H1 (cell line): ENCODE measurements at regions not wholly inside any gene's neighbourhood (a gene's known extent, or its start where the extent isn't known, plus 50 kb on each side); places are given as distances from the start of the nearest gene placed in this dataset.

Source experiments
- CTCF ChIA-PET: fragments of 300-600 bp; sonication (Branson Sonifier 250); formaldehyde crosslinking; loops from one replicate; lab custom pipeline; 2021; ENCODE audit not compliant: partially characterized antibody; lab: Charles Lee
- POLR2A ChIA-PET: fragments of 300-600 bp; sonication (Branson Sonifier 250); formaldehyde crosslinking; loops from one replicate; lab custom pipeline; 2021; ENCODE audit warnings: inconsistent platforms; ENCODE audit not compliant: partially characterized antibody; lab: Charles Lee
- DNase-seq, 2 experiments: peaks; one replicate each; pipeline versions ENCODE4 v3.0.0 to v3.0.0-alpha.2; 2010 to 2022; ENCODE audit warnings: low spot score in 2 of 2, low read depth in 1 of 2, mixed read lengths in 1 of 2
- FAIRE-seq: peaks from 2 replicates; lab custom pipeline; 2011; peaks lifted over from hg19 to GRCh38; lab: Jason Lieb, UNC
- H2AFZ ChIP-seq: 2 replicates; pipeline ENCODE4 v1.8.1; 2012; ENCODE audit warnings: low read length, inconsistent platforms
- H2AK5ac ChIP-seq: 2 replicates; pipeline ENCODE4 v1.6.1; 2013; ENCODE audit warnings: low read depth, low read length
- H2BK120ac ChIP-seq: replicated peaks from 2 replicates; pipeline ENCODE3; 2013; ENCODE audit warnings: low read depth, low read length, inconsistent platforms
- H2BK12ac ChIP-seq: 2 replicates; pipeline ENCODE4 v1.6.1; 2013; ENCODE audit warnings: low read depth, low read length
- H2BK15ac ChIP-seq: 2 replicates; pipeline ENCODE4 v1.6.1; 2013; ENCODE audit warnings: low read length
- H2BK20ac ChIP-seq: 2 replicates; pipeline ENCODE4 v1.6.1; 2013; ENCODE audit warnings: low read length
- H2BK5ac ChIP-seq: 2 replicates; pipeline ENCODE4 v1.6.1; 2013; ENCODE audit warnings: low read depth, low read length
- H3K14ac ChIP-seq: 2 replicates; pipeline ENCODE4 v1.6.1; 2013; ENCODE audit warnings: inconsistent platforms; ENCODE audit not compliant: insufficient read length
- H3K18ac ChIP-seq: 2 replicates; pipeline ENCODE4 v1.6.1; 2013; ENCODE audit warnings: low read length; ENCODE audit errors: extremely low read depth
- H3K23ac ChIP-seq: 2 replicates; pipeline ENCODE4 v1.6.1; 2013; ENCODE audit warnings: inconsistent platforms; ENCODE audit not compliant: insufficient read length
- H3K23me2 ChIP-seq: 2 replicates; pipeline ENCODE4 v1.6.1; 2013; ENCODE audit warnings: low read depth, low read length
- H3K27ac ChIP-seq: 2 replicates; pipeline ENCODE4 v1.6.1; 2011; ENCODE audit warnings: low read depth, low read length, inconsistent platforms
- H3K27me3 ChIP-seq, 4 experiments: replicated peaks in 1 of 4; 1 replicate in 1 of 4; 2 replicates in 3 of 4; pipeline versions ENCODE4 v1.6.1 to v1.8.1; 2011 to 2013; ENCODE audit warnings: low read length in 3 of 4, mild to moderate bottlenecking in 3 of 4, inconsistent platforms in 2 of 4, mixed read lengths in 2 of 4, moderate library complexity in 1 of 4; ENCODE audit not compliant: control insufficient read depth in 3 of 4, insufficient read depth in 3 of 4; ENCODE audit errors: extremely low read depth in 1 of 4
- H3K36me3 ChIP-seq, 4 experiments: 2 replicates each; pipeline versions ENCODE4 v1.6.1 to v1.8.1; 2011 to 2013; ENCODE audit warnings: mild to moderate bottlenecking in 4 of 4, low read length in 3 of 4, moderate library complexity in 2 of 4, control low read depth in 1 of 4, inconsistent platforms in 1 of 4; ENCODE audit not compliant: insufficient read depth in 4 of 4, control insufficient read depth in 2 of 4
- H3K4ac ChIP-seq: replicated peaks from 2 replicates; pipeline ENCODE3; 2013; ENCODE audit warnings: low read length, low read depth, mixed read lengths, inconsistent platforms; ENCODE audit not compliant: insufficient read length
- H3K4me1 ChIP-seq, 4 experiments: replicated peaks in 1 of 4; 1 replicate in 1 of 4; 2 replicates in 3 of 4; pipeline versions ENCODE4 v1.6.1 to v1.8.1; 2011 to 2013; ENCODE audit warnings: low read length in 3 of 4, inconsistent platforms in 2 of 4, mixed read lengths in 1 of 4; ENCODE audit not compliant: insufficient read depth in 4 of 4, control insufficient read depth in 3 of 4
- H3K4me2 ChIP-seq, 2 experiments: 2 replicates each; pipeline versions ENCODE4 v1.6.1 to v1.8.1; 2011 to 2013; ENCODE audit warnings: low read depth in 2 of 2, low read length in 2 of 2, control low read depth in 1 of 2, inconsistent platforms in 1 of 2, mild to moderate bottlenecking in 1 of 2; ENCODE audit not compliant: insufficient read depth in 1 of 2
- H3K4me3 ChIP-seq, 4 experiments: fragments of 200-600, 300-600 bp in 1 of 4; sonication (generic), shearing (Covaris generic), sonication (Bioruptor Twin) in 1 of 4; 2 replicates each; pipeline versions ENCODE4 v1.5.1 to v1.8.1; 2011 to 2016; ENCODE audit warnings: low read length in 4 of 4, low read depth in 3 of 4, control low read depth in 2 of 4, inconsistent platforms in 2 of 4, mild to moderate bottlenecking in 2 of 4, mixed read lengths in 1 of 4, moderate library complexity in 1 of 4; ENCODE audit not compliant: insufficient read depth in 2 of 4; ENCODE audit errors: extremely low read depth in 1 of 4
- H3K56ac ChIP-seq: replicated peaks from 2 replicates; pipeline ENCODE3; 2013; ENCODE audit warnings: low read depth, mild to moderate bottlenecking, mixed read lengths, low read length, inconsistent platforms; ENCODE audit not compliant: insufficient read length
- H3K79me1 ChIP-seq: 2 replicates; pipeline ENCODE4 v1.6.1; 2013; ENCODE audit warnings: low read depth, low read length, control low read depth
- H3K79me2 ChIP-seq, 2 experiments: 2 replicates each; pipeline versions ENCODE4 v1.6.1 to v1.8.1; 2012 to 2013; ENCODE audit warnings: low read length in 2 of 2, mild to moderate bottlenecking in 2 of 2, inconsistent platforms in 1 of 2; ENCODE audit not compliant: insufficient read depth in 2 of 2, control insufficient read depth in 1 of 2
- H3K9ac ChIP-seq, 4 experiments: replicated peaks in 1 of 4; 1 replicate in 1 of 4; 2 replicates in 3 of 4; pipeline versions ENCODE4 v1.6.1 to v1.8.1; 2011 to 2013; ENCODE audit warnings: low read depth in 3 of 4, low read length in 3 of 4, control low read depth in 2 of 4, mild to moderate bottlenecking in 2 of 4, moderate library complexity in 2 of 4, inconsistent platforms in 1 of 4; ENCODE audit errors: extremely low read depth in 1 of 4
- H3K9me3 ChIP-seq, 2 experiments: 2 replicates each; pipeline versions ENCODE4 v1.6.1 to v1.8.1; 2012 to 2013; ENCODE audit warnings: mild to moderate bottlenecking in 2 of 2, moderate library complexity in 2 of 2, control low read depth in 1 of 2, inconsistent platforms in 1 of 2, low read depth in 1 of 2, low read length in 1 of 2, mixed read lengths in 1 of 2; ENCODE audit not compliant: insufficient read depth in 2 of 2
- H4K20me1 ChIP-seq, 2 experiments: replicated peaks in 1 of 2; 2 replicates each; pipeline versions ENCODE3 to v1.8.1; 2011 to 2013; ENCODE audit warnings: inconsistent platforms in 2 of 2, low read length in 2 of 2, mild to moderate bottlenecking in 1 of 2; ENCODE audit not compliant: insufficient read depth in 2 of 2, control insufficient read depth in 1 of 2
- H4K5ac ChIP-seq: 2 replicates; pipeline ENCODE4 v1.6.1; 2013; ENCODE audit warnings: low read length, low read depth, mixed read lengths, inconsistent platforms; ENCODE audit not compliant: insufficient read length
- H4K8ac ChIP-seq: 2 replicates; pipeline ENCODE4 v1.8.0; 2013; ENCODE audit warnings: mild to moderate bottlenecking, moderate library complexity, low read length, inconsistent platforms; ENCODE audit not compliant: insufficient read depth; ENCODE audit errors: extremely low read depth
- H4K91ac ChIP-seq: replicated peaks from 2 replicates; pipeline ENCODE3; 2013; ENCODE audit warnings: low read length, mixed read lengths, inconsistent platforms; ENCODE audit not compliant: insufficient read length
- GTF2F1 ChIP-seq: IDR thresholded peaks from 2 replicates; pipeline ENCODE4 v1.6.1; 2012; ENCODE audit warnings: low read depth, low read length, improper control_type of control experiment, borderline replicate concordance
- WGBS, 2 experiments: shearing (Covaris generic) in 1 of 2; methylation state at CpG; one replicate each; pipeline versions ENCODE4 v1.1.6 to v1.1.7; 2013 to 2015; ENCODE audit warnings: low lambda C conversion rate in 2 of 2, mixed read lengths in 2 of 2, inconsistent platforms in 1 of 2, low coverage in 1 of 2, missing lambda C conversion rate in 1 of 2; ENCODE audit not compliant: insufficient replicate concordance in 2 of 2, insufficient coverage in 1 of 2, insufficient read length in 1 of 2; ENCODE audit errors: extremely low coverage in 1 of 2, missing lambda C conversion rate in 1 of 2; 5-methylcytosine and 5-hydroxymethylcytosine counted together
- TF ChIP-seq, protein P1 (sequence below): IDR thresholded peaks from 2 replicates; pipeline ENCODE4 v1.6.1; 2012; ENCODE audit warnings: inconsistent platforms

DNA sequence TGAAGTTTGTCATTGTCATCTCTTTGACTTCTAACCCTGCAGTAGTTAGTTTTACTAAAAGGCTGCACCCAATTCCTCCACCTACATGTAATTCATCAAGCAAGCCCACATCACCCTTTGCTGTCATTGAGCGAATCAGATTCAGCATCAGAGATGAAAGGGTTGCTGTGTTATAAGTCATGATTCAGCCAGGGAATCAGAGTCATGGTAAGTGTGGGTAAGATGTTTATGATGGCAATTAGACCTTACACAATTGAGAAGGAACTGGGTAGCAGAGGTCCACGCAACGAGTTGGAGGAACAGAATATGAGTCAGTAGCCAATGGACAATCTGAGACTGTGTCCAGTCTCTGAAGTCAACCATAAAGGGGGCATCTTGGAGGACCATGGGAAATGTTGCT lies 162.8 kb upstream of the SNX19 start:
- H2AK5ac ChIP-seq = no peak overlapping the region
- H3K79me1 ChIP-seq = no peaks in the 10 kb centered on the region
- H3K27ac ChIP-seq = no peak overlapping the region
- H4K91ac ChIP-seq = no peak overlapping the region
- no peak overlapping the region for H3K14ac ChIP-seq
- no peak overlapping the region for H4K5ac ChIP-seq
- no peak overlapping the region for H2AFZ ChIP-seq
- H3K23ac ChIP-seq = no peak overlapping the region
- no peaks in the 10 kb centered on the region for H3K27me3 ChIP-seq
- H2BK15ac ChIP-seq = no peak overlapping the region
- H3K23me2 ChIP-seq = no peaks in the 10 kb centered on the region
- FAIRE-seq (no peak), DNase-seq (no peak)
- H3K79me2 ChIP-seq = no peaks in the 10 kb centered on the region
- H3K4me1 ChIP-seq = no peaks in the 10 kb centered on the region
- H3K4ac ChIP-seq = no peak overlapping the region
- no peak overlapping the region for H2BK120ac ChIP-seq
- H4K8ac ChIP-seq = no peak overlapping the region
- H3K56ac ChIP-seq = no peak overlapping the region
- no peaks in the 10 kb centered on the region for H4K20me1 ChIP-seq
- 0 out of 4 replicates have a peak, but pooled peaks cover 0 to 2% of the 10 kb centered on the region in 2 experiments for H3K9me3 ChIP-seq
- no peak overlapping the region for H3K4me3 ChIP-seq
- H2BK12ac ChIP-seq = no peak overlapping the region
- H2BK5ac ChIP-seq = no peak overlapping the region
- no peak overlapping the region for H3K4me2 ChIP-seq
- CTCF ChIA-PET = interaction anchor here (1.3 to 1.4 kb wide), 2 partner anchors 9 to 79 kb away, joined by 4 to 6 read pairs; no protein-coding TSS in a partner anchor
- H2BK20ac ChIP-seq = no peak overlapping the region
- H3K18ac ChIP-seq = no peak overlapping the region
- POLR2A ChIA-PET = no interaction called here
- no peaks in the 10 kb centered on the region for H3K36me3 ChIP-seq
- no peak for TF ChIP-seq GTF2F1
- TF ChIP-seq, protein P1, sequence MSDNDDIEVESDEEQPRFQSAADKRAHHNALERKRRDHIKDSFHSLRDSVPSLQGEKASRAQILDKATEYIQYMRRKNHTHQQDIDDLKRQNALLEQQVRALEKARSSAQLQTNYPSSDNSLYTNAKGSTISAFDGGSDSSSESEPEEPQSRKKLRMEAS = no peak
- no peak overlapping the region for H3K9ac ChIP-seq
- 94% methylated on average over 3 of the region's 3 CpGs; no CpG with 5 or more reads in 1 of the 2 experiments for WGBS, 2 experiments
